Uterus (tissue), 2 donors: ENCODE measurements at regions not wholly inside any gene's neighbourhood (a gene's known extent, or its start where the extent isn't known, plus 50 kb on each side); places are given as distances from the start of the nearest gene placed in this dataset.

Experiments
- CTCF ChIP-seq, 4 experiments: fragments of 200-600 bp in 2 of 4; fragments of 450-650 bp in 2 of 4; sonication (generic) in 2 of 4; IDR thresholded peaks; one replicate each; pipeline ENCODE4 v1.5.1; 2016 to 2019; ENCODE audit warnings: antibody characterized with exemption in 4 of 4, mild to moderate bottlenecking in 2 of 4, moderate library complexity in 1 of 4
- POLR2A ChIP-seq, 2 donors: fragments of 450-650 bp; IDR thresholded peaks; one replicate each; pipeline ENCODE4 v1.6.1; 2016; ENCODE audit warnings: antibody characterized with exemption in 2 of 2, mild to moderate bottlenecking in 1 of 2, moderate library complexity in 1 of 2

- TF ChIP-seq CTCF (IDR thresholded peaks at IDR 0.05) = no peak
- TF ChIP-seq POLR2A (IDR thresholded peaks at IDR 0.05) = no peak
Observed at GRCh38 chr16:22648941-22649340, 138.2 kb downstream of the NPIPB5 start.
